Tibial nerve (tissue), 4 donors: ENCODE measurements at regions not wholly inside any gene's neighbourhood (a gene's known extent, or its start where the extent isn't known, plus 50 kb on each side); places are given as distances from the start of the nearest gene placed in this dataset.

ENCODE experiments used
- DNase-seq, 2 donors: peaks; one replicate each; pipeline ENCODE4 v3.0.0-alpha.2; 2019; ENCODE audit warnings: low spot score in 2 of 2
- H3K27ac ChIP-seq, 4 donors: fragments of 200-600 bp; sonication (generic) in 3 of 4; one replicate each; pipeline ENCODE4 v1.5.1; 2017 to 2019; ENCODE audit warnings: mild to moderate bottlenecking in 1 of 4
- H3K27me3 ChIP-seq, 2 donors: fragments of 200-600 bp; sonication (generic) in 1 of 2; one replicate each; pipeline versions ENCODE4 v1.5.1 to v1.6.0; 2017 to 2019
- H3K36me3 ChIP-seq, 3 donors: fragments of 200-600 bp; sonication (generic); one replicate each; pipeline ENCODE4 v1.5.1; 2018 to 2019
- H3K4me1 ChIP-seq, 4 donors: fragments of 200-600 bp; sonication (generic) in 3 of 4; one replicate each; pipeline ENCODE4 v1.5.1; 2017 to 2019
- H3K4me3 ChIP-seq, 4 donors: fragments of 200-600 bp; sonication (generic) in 3 of 4; one replicate each; pipeline ENCODE4 v1.5.1; 2017 to 2019; ENCODE audit warnings: mild to moderate bottlenecking in 1 of 4, moderate library complexity in 1 of 4
- H3K9me3 ChIP-seq, 4 donors: fragments of 200-600 bp; sonication (generic) in 3 of 4; one replicate each; pipeline ENCODE4 v1.5.1; 2017 to 2019
- EP300 ChIP-seq, 2 donors: sonication (generic); formaldehyde crosslinking; IDR thresholded peaks; one replicate each; pipeline ENCODE4 v1.6.1; 2017; ENCODE audit warnings: antibody characterized with exemption in 2 of 2, mild to moderate bottlenecking in 1 of 2
- POLR2A ChIP-seq, 2 donors: fragments of 450-650 bp; IDR thresholded peaks; one replicate each; pipeline ENCODE4 v1.6.1; 2017; ENCODE audit warnings: antibody characterized with exemption in 2 of 2, mild to moderate bottlenecking in 2 of 2, moderate library complexity in 2 of 2
- WGBS, 2 donors: methylation state at CpG; one replicate each; pipeline ENCODE4 v1.1.5; 2018; 5-methylcytosine and 5-hydroxymethylcytosine counted together
- TF ChIP-seq, protein P1 (sequence below), 5 experiments: fragments of 200-600 bp in 3 of 5; fragments of 450-650 bp in 2 of 5; sonication (generic) in 3 of 5; IDR thresholded peaks; one replicate each; pipeline ENCODE4 v1.5.1; 2016 to 2019; ENCODE audit warnings: antibody characterized with exemption in 5 of 5, mild to moderate bottlenecking in 3 of 5, moderate library complexity in 2 of 5

DNA sequence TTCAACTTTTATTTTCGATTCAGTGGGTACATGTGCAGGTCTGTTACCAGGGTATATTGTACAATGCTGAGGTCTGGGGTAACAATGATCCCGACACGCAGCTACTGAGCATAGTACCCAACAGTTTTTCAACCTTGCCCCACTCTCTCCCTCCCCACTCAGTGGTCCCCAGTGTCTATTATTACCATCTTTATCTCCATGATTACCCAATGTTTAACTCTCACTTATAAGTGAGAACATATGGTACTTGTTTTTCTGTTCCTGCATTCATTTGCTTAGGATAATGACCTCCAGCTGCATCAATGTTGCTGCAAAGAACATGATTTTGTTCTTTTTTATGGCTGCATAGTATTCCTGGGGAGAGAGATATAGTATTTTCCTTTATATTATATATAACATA lies 75.7 kb upstream of the EPHB3 start:
- Histone ChIP-seq H3K27ac (no peak overlapping the region), H3K36me3 (no peaks in the 10 kb centered on the region), H3K27me3 (peaks cover 0 to 37% of the 10 kb centered on the region in 2 donors), H3K9me3 (no peaks in the 10 kb centered on the region), H3K4me1 (peaks cover 0 to 7% (median 0%) of the 10 kb centered on the region in 4 donors), H3K4me3 (no peak overlapping the region)
- no peak for DNase-seq
- no peak for TF ChIP-seq POLR2A (IDR thresholded peaks at IDR 0.05)
- TF ChIP-seq, protein P1, sequence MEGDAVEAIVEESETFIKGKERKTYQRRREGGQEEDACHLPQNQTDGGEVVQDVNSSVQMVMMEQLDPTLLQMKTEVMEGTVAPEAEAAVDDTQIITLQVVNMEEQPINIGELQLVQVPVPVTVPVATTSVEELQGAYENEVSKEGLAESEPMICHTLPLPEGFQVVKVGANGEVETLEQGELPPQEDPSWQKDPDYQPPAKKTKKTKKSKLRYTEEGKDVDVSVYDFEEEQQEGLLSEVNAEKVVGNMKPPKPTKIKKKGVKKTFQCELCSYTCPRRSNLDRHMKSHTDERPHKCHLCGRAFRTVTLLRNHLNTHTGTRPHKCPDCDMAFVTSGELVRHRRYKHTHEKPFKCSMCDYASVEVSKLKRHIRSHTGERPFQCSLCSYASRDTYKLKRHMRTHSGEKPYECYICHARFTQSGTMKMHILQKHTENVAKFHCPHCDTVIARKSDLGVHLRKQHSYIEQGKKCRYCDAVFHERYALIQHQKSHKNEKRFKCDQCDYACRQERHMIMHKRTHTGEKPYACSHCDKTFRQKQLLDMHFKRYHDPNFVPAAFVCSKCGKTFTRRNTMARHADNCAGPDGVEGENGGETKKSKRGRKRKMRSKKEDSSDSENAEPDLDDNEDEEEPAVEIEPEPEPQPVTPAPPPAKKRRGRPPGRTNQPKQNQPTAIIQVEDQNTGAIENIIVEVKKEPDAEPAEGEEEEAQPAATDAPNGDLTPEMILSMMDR (IDR thresholded peaks at IDR 0.05): no peak
- TF ChIP-seq EP300 (IDR thresholded peaks at IDR 0.05): no peak
- WGBS, 2 donors: 84 to 88% methylated on average over 3 of the region's 3 CpGs

DNA sequence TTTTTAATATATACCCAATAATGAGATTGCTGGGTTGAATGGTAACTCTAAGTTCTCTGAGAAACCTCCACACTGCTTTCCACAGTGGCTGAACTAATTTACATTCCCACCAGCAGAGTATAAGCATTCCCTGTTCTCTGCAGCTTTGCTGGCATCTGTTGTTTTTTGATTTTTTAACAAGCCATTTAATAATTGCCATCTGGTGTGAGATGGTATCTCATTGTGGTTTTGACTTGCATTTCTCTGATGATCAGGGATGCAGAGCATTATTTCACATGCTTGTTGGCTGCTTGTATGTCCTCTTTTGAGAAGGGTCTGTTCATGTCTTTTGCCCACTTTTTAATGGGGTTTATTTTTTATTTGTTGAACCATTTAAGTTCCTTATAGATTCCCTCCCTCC lies 75.0 kb upstream of the EPHB3 start:
- no peak for DNase-seq
- TF ChIP-seq POLR2A (IDR thresholded peaks at IDR 0.05): no peak
- TF ChIP-seq, protein P1 (IDR thresholded peaks at IDR 0.05): no peak
- no peak for TF ChIP-seq EP300 (IDR thresholded peaks at IDR 0.05)
- Histone ChIP-seq H3K27me3 (peaks cover 0 to 44% of the 10 kb centered on the region in 2 donors), H3K27ac (no peak overlapping the region), H3K9me3 (no peaks in the 10 kb centered on the region), H3K4me3 (no peak overlapping the region), H3K36me3 (no peaks in the 10 kb centered on the region), H3K4me1 (peaks cover 0 to 14% (median 0%) of the 10 kb centered on the region in 4 donors)

DNA sequence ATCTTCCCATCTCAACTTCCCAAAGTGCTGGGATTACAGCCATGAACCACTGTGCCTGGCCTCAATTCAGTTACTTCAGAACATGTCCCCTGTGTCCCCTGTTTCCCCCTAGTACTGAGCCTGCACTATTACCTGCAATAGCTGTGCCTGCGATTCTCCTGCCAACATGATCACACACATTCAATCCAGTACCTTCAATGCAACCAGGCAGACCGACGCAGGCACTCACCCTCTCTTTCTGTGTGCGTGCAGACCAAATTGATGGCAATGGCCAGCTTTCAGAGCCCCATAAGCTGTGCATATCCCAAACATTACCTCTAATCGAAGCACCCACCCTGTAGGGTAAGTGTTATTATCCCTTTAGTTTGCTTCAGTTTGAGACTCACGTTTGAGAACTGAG lies 73.0 kb upstream of the EPHB3 start:
- peaks cover 0 to 63% of the 10 kb centered on the region in 2 donors for H3K27me3 ChIP-seq
- TF ChIP-seq, protein P1 (IDR thresholded peaks at IDR 0.05): no peak
- no peak for TF ChIP-seq EP300 (IDR thresholded peaks at IDR 0.05)
- no peak for TF ChIP-seq POLR2A (IDR thresholded peaks at IDR 0.05)
- no peak overlapping the region for H3K27ac ChIP-seq
- H3K4me1 ChIP-seq: peaks cover 0 to 21% (median 0%) of the 10 kb centered on the region in 4 donors
- H3K9me3 ChIP-seq: no peaks in the 10 kb centered on the region
- 84 to 87% methylated on average over 6 of the region's 6 CpGs for WGBS, 2 donors
- H3K36me3 ChIP-seq: no peaks in the 10 kb centered on the region
- H3K4me3 ChIP-seq: no peak overlapping the region
- DNase-seq: no peak

DNA sequence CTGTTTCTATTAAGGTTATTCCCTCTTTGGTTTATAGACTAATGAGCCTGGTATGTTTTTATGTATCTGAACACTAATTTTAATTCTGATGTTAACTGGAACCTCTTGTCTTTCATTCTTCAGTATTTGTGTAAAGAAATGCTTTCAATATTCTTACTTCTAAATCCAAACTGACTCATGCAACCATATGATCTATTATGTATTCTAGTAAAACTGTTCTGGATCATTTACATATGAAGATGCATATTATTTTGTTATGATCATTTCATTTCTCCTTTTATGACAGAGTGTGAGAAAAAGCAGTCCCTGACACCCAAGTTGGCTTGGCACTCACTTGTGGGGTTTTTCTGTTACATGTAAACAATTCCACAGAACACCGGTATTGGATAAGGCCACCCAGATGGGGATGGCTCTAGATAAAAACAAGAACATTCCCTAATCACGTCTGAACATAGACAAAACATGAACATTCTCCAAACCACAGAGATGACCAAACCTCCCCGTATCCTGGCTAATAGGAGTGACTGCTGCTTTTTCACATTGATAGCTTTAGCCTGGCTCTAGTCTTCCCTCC lies 72.2 kb upstream of the EPHB3 start:
- 37 to 44% methylated on average over 3 of the region's 3 CpGs for WGBS, 2 donors
- no peak overlapping the region for H3K27ac ChIP-seq
- DNase-seq: no peak
- H3K4me1 ChIP-seq: peaks cover 0 to 21% (median 0%) of the 10 kb centered on the region in 4 donors
- H3K36me3 ChIP-seq: no peaks in the 10 kb centered on the region
- TF ChIP-seq EP300 (IDR thresholded peaks at IDR 0.05): no peak
- TF ChIP-seq, protein P1 (IDR thresholded peaks at IDR 0.05): no peak
- no peak for TF ChIP-seq POLR2A (IDR thresholded peaks at IDR 0.05)
- H3K9me3 ChIP-seq: no peaks in the 10 kb centered on the region
- peaks cover 0 to 70% of the 10 kb centered on the region in 2 donors for H3K27me3 ChIP-seq
- no peak overlapping the region for H3K4me3 ChIP-seq

DNA sequence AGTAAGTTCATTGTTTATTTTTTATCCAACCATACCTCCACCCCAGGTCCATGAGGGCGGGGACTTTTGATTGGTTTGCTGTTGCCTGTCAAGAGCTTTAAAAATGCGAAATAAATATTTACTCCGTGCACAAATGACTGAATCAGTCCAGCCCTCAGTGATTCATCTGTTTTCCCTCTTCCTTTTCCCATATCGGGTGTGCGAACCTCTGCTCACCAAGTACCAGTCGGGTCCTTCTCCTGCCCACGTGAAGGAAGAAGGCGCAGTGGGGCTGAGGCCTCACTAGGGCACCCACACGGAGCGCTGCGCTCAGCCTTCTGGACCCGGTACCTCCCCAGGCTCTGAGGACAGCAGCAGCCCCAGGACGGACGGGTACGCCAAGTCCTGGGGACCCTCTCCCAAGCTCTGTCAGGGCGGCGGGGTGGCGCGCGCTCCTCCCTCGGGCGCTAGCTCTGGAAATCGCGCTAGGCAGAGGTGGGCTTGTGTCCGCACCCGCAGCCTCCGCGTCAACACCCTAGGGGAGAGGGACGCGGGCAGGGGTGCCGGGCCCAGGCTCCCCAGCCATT lies 70.5 kb upstream of the EPHB3 start:
- no peak for DNase-seq
- 37 to 43% methylated on average over 21 to 29 of the region's 31 CpGs for WGBS, 2 donors
- Histone ChIP-seq H3K27me3 (peaks cover 0 to 77% of the 10 kb centered on the region in 2 donors), H3K9me3 (no peaks in the 10 kb centered on the region), H3K36me3 (no peaks in the 10 kb centered on the region), H3K4me1 (peaks cover 0 to 21% (median 0%) of the 10 kb centered on the region in 4 donors), H3K27ac (no peak overlapping the region), H3K4me3 (peak overlapping the region in 1 of 4 donors; percentile 24)
- TF ChIP-seq, protein P1 (IDR thresholded peaks at IDR 0.05): no peak
- TF ChIP-seq EP300 (IDR thresholded peaks at IDR 0.05): no peak
- TF ChIP-seq POLR2A (IDR thresholded peaks at IDR 0.05): no peak
